Large intestine (tissue), 3 donors: ENCODE measurements at regions not wholly inside any gene's neighbourhood (a gene's known extent, or its start where the extent isn't known, plus 50 kb on each side); places are given as distances from the start of the nearest gene placed in this dataset.

Experiments used
- DNase-seq, 2 donors: peaks; one replicate each; pipeline versions ENCODE4 v3.0.0 to v3.0.0-alpha.2; 2013
- H3K27ac ChIP-seq: one replicate; pipeline ENCODE4 v1.5.1; 2013; ENCODE audit warnings: low read length
- H3K27me3 ChIP-seq: 2 replicates; pipeline ENCODE4 v1.6.1; 2013; ENCODE audit warnings: low read length; ENCODE audit not compliant: control insufficient read depth, insufficient read depth
- H3K36me3 ChIP-seq: 2 replicates; pipeline ENCODE4 v1.6.1; 2013; ENCODE audit warnings: low read length; ENCODE audit not compliant: control insufficient read depth, insufficient read depth
- H3K4me1 ChIP-seq: one replicate; pipeline ENCODE4 v1.6.1; 2013; ENCODE audit warnings: low read length; ENCODE audit not compliant: control insufficient read depth, insufficient read depth
- H3K4me3 ChIP-seq: one replicate; pipeline ENCODE4 v1.5.1; 2013; ENCODE audit warnings: low read length
- H3K9me3 ChIP-seq: one replicate; pipeline ENCODE4 v1.6.1; 2013; ENCODE audit warnings: mild to moderate bottlenecking, low read depth, low read length, moderate library complexity; ENCODE audit not compliant: control insufficient read depth
- WGBS: methylation state at CpG from one replicate; pipeline ENCODE4 v1.1.5; 2013; ENCODE audit warnings: low lambda C conversion rate; ENCODE audit not compliant: insufficient coverage; 5-methylcytosine and 5-hydroxymethylcytosine counted together

GRCh38 chr12:105961821-105962671 is 176.7 kb downstream of the NUAK1 start:
- DNase-seq, result no peak
- no peaks in the 10 kb centered on the region for H3K36me3 ChIP-seq
- WGBS, result 100% methylated on average over 1 of the region's 1 CpG

GRCh38 chr12:105967038-105967776 is 171.5 kb downstream of the NUAK1 start:
- WGBS, result 80% methylated on average over 1 of the region's 5 CpGs

More at GRCh38 chr12:105961821-105962671, 176.7 kb downstream of the NUAK1 start:
- Histone ChIP-seq H3K27ac (no peak overlapping the region), H3K4me1 (no peaks in the 10 kb centered on the region), H3K27me3 (peaks cover 5% of the 10 kb centered on the region), H3K9me3 (no peaks in the 10 kb centered on the region), H3K4me3 (no peak overlapping the region)

GRCh38 chr12:105968025-105968424 is 170.7 kb downstream of the NUAK1 start:
- WGBS, result 100% methylated on average over 1 of the region's 1 CpG

More at GRCh38 chr12:105967038-105967776, 171.5 kb downstream of the NUAK1 start:
- no peak for DNase-seq
- H3K27me3 ChIP-seq, result peaks cover 11% of the 10 kb centered on the region
- no peaks in the 10 kb centered on the region for H3K4me1 ChIP-seq
- H3K4me3 ChIP-seq, result no peak overlapping the region
- no peaks in the 10 kb centered on the region for H3K36me3 ChIP-seq
- H3K27ac ChIP-seq, result no peak overlapping the region
- no peaks in the 10 kb centered on the region for H3K9me3 ChIP-seq

GRCh38 chr12:105970885-105971284 is 167.9 kb downstream of the NUAK1 start:
- no CpG with 5 or more reads among the region's 2 CpGs for WGBS
- no peaks in the 10 kb centered on the region for H3K4me1 ChIP-seq
- no peaks in the 10 kb centered on the region for H3K36me3 ChIP-seq
- no peak overlapping the region for H3K4me3 ChIP-seq
- H3K9me3 ChIP-seq, result no peaks in the 10 kb centered on the region
- H3K27ac ChIP-seq, result no peak overlapping the region
- H3K27me3 ChIP-seq, result peaks cover 9% of the 10 kb centered on the region
- DNase-seq, result no peak

More at GRCh38 chr12:105968025-105968424, 170.7 kb downstream of the NUAK1 start:
- H3K4me1 ChIP-seq, result no peaks in the 10 kb centered on the region
- no peak for DNase-seq
- no peaks in the 10 kb centered on the region for H3K36me3 ChIP-seq
- peaks cover 11% of the 10 kb centered on the region for H3K27me3 ChIP-seq
- no peaks in the 10 kb centered on the region for H3K9me3 ChIP-seq
- no peak overlapping the region for H3K4me3 ChIP-seq
- no peak overlapping the region for H3K27ac ChIP-seq

- Histone ChIP-seq H3K4me1 (no peaks in the 10 kb centered on the region), H3K9me3 (no peaks in the 10 kb centered on the region), H3K36me3 (no peaks in the 10 kb centered on the region), H3K27ac (no peak overlapping the region), H3K27me3 (peaks cover 9% of the 10 kb centered on the region), H3K4me3 (no peak overlapping the region)
- DNase-seq, result no peak
- WGBS, result no CpG with 5 or more reads among the region's 4 CpGs
Measured at GRCh38 chr12:105974738-105975137, 164.0 kb downstream of the NUAK1 start.

- Histone ChIP-seq H3K27me3 (peaks cover 9% of the 10 kb centered on the region), H3K4me1 (no peaks in the 10 kb centered on the region), H3K4me3 (no peak overlapping the region), H3K9me3 (no peaks in the 10 kb centered on the region), H3K36me3 (no peaks in the 10 kb centered on the region), H3K27ac (no peak overlapping the region)
- no CpG with 5 or more reads among the region's 2 CpGs for WGBS
- no peak for DNase-seq
Measured at GRCh38 chr12:105975351-105975750, 163.4 kb downstream of the NUAK1 start.

GRCh38 chr12:105977236-105977635 is 161.5 kb downstream of the NUAK1 start:
- Histone ChIP-seq H3K36me3 (no peaks in the 10 kb centered on the region), H3K4me1 (no peaks in the 10 kb centered on the region), H3K27ac (no peak overlapping the region), H3K4me3 (no peak overlapping the region), H3K27me3 (peaks cover 2% of the 10 kb centered on the region), H3K9me3 (no peaks in the 10 kb centered on the region)
- no peak for DNase-seq
- no CpG with 5 or more reads among the region's 3 CpGs for WGBS

- WGBS, result no CpG with 5 or more reads among the region's 1 CpG
- Histone ChIP-seq H3K36me3 (no peaks in the 10 kb centered on the region), H3K9me3 (no peaks in the 10 kb centered on the region), H3K4me3 (no peak overlapping the region), H3K27ac (no peak overlapping the region), H3K4me1 (no peaks in the 10 kb centered on the region), H3K27me3 (peaks cover 2% of the 10 kb centered on the region)
- DNase-seq, result no peak
Measured at GRCh38 chr12:105977652-105978051, 161.1 kb downstream of the NUAK1 start.

- Histone ChIP-seq H3K36me3 (no peaks in the 10 kb centered on the region), H3K27ac (no peak overlapping the region), H3K27me3 (peaks cover 2% of the 10 kb centered on the region), H3K9me3 (no peaks in the 10 kb centered on the region), H3K4me1 (no peaks in the 10 kb centered on the region), H3K4me3 (no peak overlapping the region)
- 90% methylated on average over 2 of the region's 3 CpGs for WGBS
- DNase-seq, result no peak
Measured at GRCh38 chr12:105978276-105978675, 160.5 kb downstream of the NUAK1 start.

GRCh38 chr12:105978686-105979085 is 160.1 kb downstream of the NUAK1 start:
- no peaks in the 10 kb centered on the region for H3K36me3 ChIP-seq
- H3K4me1 ChIP-seq, result no peaks in the 10 kb centered on the region
- no CpG with 5 or more reads among the region's 3 CpGs for WGBS
- H3K27me3 ChIP-seq, result peaks cover 2% of the 10 kb centered on the region
- H3K27ac ChIP-seq, result no peak overlapping the region
- no peaks in the 10 kb centered on the region for H3K9me3 ChIP-seq
- DNase-seq, result no peak
- H3K4me3 ChIP-seq, result no peak overlapping the region
